ENCODE measurements at regions not wholly inside any gene's neighbourhood (a gene's known extent, or its start where the extent isn't known, plus 50 kb on each side); places are given as distances from the start of the nearest gene placed in this dataset.

GRCh38 chrX:34560180-34560579 lies 96.9 kb downstream of the TMEM47 start:
- TF ChIP-seq POLR2A (conservative IDR thresholded peaks at IDR 0.05) (no peak), FOXA3 (CRISPR knock-in tag; conservative IDR thresholded peaks at IDR 0.05 in 1 of 2, IDR thresholded peaks at IDR 0.05 in 1 of 2) (no peak), HMG20A (CRISPR knock-in tag; conservative IDR thresholded peaks at IDR 0.05) (no peak), ZNF143 (CRISPR knock-in tag; IDR thresholded peaks at IDR 0.05) (no peak), CTCF (IDR thresholded peaks at IDR 0.05 in 2 of 3, conservative IDR thresholded peaks at IDR 0.05 in 1 of 3; ENCODE audit: insufficient read depth in 2 of 3, low read depth in 1 of 3, low read length in 3 of 3) (no peak)

Measured in K562 (cell line).